NB4 (cell line): ENCODE measurements at regions not wholly inside any gene's neighbourhood (a gene's known extent, or its start where the extent isn't known, plus 50 kb on each side); places are given as distances from the start of the nearest gene placed in this dataset.

Source experiments
- CTCF ChIP-seq: IDR thresholded peaks from one replicate; pipeline ENCODE4 v1.5.1; 2012; ENCODE audit warnings: low read depth, low read length
- MAX ChIP-seq: IDR thresholded peaks from 2 replicates; pipeline ENCODE4 v1.6.1; 2011; ENCODE audit warnings: low read depth, low read length
- POLR2A ChIP-seq: IDR thresholded peaks from 2 replicates; pipeline ENCODE4 v1.6.1; 2011; ENCODE audit warnings: mild to moderate bottlenecking; ENCODE audit not compliant: insufficient read length; ENCODE audit errors: extremely low read depth

GRCh38 chr4:123631786-123632692 lies 235.4 kb downstream of the SPRY1 start:
- TF ChIP-seq CTCF (no peak), POLR2A (no peak), MAX (no peak)
